ENCODE measurements at regions not wholly inside any gene's neighbourhood (a gene's known extent, or its start where the extent isn't known, plus 50 kb on each side); places are given as distances from the start of the nearest gene placed in this dataset.

DNA sequence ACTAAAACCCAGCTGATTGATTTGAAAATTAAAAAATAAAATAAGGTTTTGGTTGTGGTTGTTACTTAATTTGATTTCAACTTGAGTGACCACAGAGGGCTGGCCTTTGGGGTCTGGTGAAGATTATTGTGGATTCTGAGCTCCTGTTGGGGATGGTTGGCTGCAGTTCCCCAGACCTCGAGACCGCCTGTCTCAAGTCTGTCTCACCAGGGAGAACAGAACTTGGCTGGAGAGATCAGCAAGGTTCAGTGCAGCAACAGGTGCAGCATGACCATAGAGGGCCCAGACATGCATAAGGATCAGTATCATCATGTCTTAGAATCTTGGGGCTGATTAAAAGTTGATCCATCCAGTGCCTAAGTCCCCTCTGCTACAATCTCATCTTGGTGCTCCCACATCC, 491.9 kb downstream of the BCOR start:
- H3K9me3 ChIP-seq (ENCODE audit: control insufficient read depth, insufficient read depth, low read depth, low read length): no peaks in the 10 kb centered on the region
- ChIA-PET POLR2A (interaction anchor here (0.6 kb wide), 1 partner anchor 403 kb away, joined by 7 read pairs; no protein-coding TSS in a partner anchor), CTCF (interaction anchor here (0.6 to 0.8 kb wide), 2 partner anchors 9 to 130 kb away, joined by 3 to 5 read pairs; no protein-coding TSS in a partner anchor)
- TF ChIP-seq ZNF341 (tag by site-specific recombination; IDR thresholded peaks at IDR 0.05; ENCODE audit: low read depth): no peak
- TF ChIP-seq ZNF24 (tag by site-specific recombination; IDR thresholded peaks at IDR 0.05): no peak
- TF ChIP-seq HOXA7 (CRISPR knock-in tag; IDR thresholded peaks at IDR 0.05; ENCODE audit: borderline replicate concordance): no peak
- no peak for TF ChIP-seq SP2 (tag by site-specific recombination; IDR thresholded peaks at IDR 0.05)
- TF ChIP-seq ZNF514 (tag by site-specific recombination; IDR thresholded peaks at IDR 0.05): no peak
- no peak for TF ChIP-seq TRIM28 (IDR thresholded peaks at IDR 0.05; ENCODE audit: borderline replicate concordance, low read length)
- TF ChIP-seq ZNF133 (tag by site-specific recombination; IDR thresholded peaks at IDR 0.05): no peak
- TF ChIP-seq ZNF155 (tag by site-specific recombination; IDR thresholded peaks at IDR 0.05): no peak
- TF ChIP-seq MZF1 (tag by site-specific recombination; IDR thresholded peaks at IDR 0.05; ENCODE audit: borderline replicate concordance): no peak
- TF ChIP-seq, protein P1, sequence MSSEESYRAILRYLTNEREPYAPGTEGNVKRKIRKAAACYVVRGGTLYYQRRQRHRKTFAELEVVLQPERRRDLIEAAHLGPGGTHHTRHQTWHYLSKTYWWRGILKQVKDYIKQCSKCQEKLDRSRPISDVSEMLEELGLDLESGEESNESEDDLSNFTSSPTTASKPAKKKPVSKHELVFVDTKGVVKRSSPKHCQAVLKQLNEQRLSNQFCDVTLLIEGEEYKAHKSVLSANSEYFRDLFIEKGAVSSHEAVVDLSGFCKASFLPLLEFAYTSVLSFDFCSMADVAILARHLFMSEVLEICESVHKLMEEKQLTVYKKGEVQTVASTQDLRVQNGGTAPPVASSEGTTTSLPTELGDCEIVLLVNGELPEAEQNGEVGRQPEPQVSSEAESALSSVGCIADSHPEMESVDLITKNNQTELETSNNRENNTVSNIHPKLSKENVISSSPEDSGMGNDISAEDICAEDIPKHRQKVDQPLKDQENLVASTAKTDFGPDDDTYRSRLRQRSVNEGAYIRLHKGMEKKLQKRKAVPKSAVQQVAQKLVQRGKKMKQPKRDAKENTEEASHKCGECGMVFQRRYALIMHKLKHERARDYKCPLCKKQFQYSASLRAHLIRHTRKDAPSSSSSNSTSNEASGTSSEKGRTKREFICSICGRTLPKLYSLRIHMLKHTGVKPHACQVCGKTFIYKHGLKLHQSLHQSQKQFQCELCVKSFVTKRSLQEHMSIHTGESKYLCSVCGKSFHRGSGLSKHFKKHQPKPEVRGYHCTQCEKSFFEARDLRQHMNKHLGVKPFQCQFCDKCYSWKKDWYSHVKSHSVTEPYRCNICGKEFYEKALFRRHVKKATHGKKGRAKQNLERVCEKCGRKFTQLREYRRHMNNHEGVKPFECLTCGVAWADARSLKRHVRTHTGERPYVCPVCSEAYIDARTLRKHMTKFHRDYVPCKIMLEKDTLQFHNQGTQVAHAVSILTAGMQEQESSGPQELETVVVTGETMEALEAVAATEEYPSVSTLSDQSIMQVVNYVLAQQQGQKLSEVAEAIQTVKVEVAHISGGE (tag by site-specific recombination; conservative IDR thresholded peaks at IDR 0.05; ENCODE audit: low read depth): no peak
- no peak for TF ChIP-seq ZNF555 (tag by site-specific recombination; conservative IDR thresholded peaks at IDR 0.05)
- TF ChIP-seq ZNF138 (tag by site-specific recombination; IDR thresholded peaks at IDR 0.05; ENCODE audit: borderline replicate concordance): no peak
- TF ChIP-seq ZNF416 (tag by site-specific recombination; IDR thresholded peaks at IDR 0.05): no peak
- TF ChIP-seq, protein P2, sequence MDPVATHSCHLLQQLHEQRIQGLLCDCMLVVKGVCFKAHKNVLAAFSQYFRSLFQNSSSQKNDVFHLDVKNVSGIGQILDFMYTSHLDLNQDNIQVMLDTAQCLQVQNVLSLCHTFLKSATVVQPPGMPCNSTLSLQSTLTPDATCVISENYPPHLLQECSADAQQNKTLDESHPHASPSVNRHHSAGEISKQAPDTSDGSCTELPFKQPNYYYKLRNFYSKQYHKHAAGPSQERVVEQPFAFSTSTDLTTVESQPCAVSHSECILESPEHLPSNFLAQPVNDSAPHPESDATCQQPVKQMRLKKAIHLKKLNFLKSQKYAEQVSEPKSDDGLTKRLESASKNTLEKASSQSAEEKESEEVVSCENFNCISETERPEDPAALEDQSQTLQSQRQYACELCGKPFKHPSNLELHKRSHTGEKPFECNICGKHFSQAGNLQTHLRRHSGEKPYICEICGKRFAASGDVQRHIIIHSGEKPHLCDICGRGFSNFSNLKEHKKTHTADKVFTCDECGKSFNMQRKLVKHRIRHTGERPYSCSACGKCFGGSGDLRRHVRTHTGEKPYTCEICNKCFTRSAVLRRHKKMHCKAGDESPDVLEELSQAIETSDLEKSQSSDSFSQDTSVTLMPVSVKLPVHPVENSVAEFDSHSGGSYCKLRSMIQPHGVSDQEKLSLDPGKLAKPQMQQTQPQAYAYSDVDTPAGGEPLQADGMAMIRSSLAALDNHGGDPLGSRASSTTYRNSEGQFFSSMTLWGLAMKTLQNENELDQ (tag by site-specific recombination; IDR thresholded peaks at IDR 0.05; ENCODE audit: low read depth): no peak
- TF ChIP-seq ZNF629 (tag by site-specific recombination; IDR thresholded peaks at IDR 0.05): no peak
- TF ChIP-seq, protein P3, sequence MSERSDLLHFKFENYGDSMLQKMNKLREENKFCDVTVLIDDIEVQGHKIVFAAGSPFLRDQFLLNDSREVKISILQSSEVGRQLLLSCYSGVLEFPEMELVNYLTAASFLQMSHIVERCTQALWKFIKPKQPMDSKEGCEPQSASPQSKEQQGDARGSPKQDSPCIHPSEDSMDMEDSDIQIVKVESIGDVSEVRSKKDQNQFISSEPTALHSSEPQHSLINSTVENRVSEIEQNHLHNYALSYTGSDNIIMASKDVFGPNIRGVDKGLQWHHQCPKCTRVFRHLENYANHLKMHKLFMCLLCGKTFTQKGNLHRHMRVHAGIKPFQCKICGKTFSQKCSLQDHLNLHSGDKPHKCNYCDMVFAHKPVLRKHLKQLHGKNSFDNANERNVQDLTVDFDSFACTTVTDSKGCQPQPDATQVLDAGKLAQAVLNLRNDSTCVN (tag by site-specific recombination; optimal IDR thresholded peaks at IDR 0.05): no peak
- TF ChIP-seq, protein P4, sequence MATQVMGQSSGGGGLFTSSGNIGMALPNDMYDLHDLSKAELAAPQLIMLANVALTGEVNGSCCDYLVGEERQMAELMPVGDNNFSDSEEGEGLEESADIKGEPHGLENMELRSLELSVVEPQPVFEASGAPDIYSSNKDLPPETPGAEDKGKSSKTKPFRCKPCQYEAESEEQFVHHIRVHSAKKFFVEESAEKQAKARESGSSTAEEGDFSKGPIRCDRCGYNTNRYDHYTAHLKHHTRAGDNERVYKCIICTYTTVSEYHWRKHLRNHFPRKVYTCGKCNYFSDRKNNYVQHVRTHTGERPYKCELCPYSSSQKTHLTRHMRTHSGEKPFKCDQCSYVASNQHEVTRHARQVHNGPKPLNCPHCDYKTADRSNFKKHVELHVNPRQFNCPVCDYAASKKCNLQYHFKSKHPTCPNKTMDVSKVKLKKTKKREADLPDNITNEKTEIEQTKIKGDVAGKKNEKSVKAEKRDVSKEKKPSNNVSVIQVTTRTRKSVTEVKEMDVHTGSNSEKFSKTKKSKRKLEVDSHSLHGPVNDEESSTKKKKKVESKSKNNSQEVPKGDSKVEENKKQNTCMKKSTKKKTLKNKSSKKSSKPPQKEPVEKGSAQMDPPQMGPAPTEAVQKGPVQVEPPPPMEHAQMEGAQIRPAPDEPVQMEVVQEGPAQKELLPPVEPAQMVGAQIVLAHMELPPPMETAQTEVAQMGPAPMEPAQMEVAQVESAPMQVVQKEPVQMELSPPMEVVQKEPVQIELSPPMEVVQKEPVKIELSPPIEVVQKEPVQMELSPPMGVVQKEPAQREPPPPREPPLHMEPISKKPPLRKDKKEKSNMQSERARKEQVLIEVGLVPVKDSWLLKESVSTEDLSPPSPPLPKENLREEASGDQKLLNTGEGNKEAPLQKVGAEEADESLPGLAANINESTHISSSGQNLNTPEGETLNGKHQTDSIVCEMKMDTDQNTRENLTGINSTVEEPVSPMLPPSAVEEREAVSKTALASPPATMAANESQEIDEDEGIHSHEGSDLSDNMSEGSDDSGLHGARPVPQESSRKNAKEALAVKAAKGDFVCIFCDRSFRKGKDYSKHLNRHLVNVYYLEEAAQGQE (tag by site-specific recombination; IDR thresholded peaks at IDR 0.05): no peak
- TF ChIP-seq, protein P5, sequence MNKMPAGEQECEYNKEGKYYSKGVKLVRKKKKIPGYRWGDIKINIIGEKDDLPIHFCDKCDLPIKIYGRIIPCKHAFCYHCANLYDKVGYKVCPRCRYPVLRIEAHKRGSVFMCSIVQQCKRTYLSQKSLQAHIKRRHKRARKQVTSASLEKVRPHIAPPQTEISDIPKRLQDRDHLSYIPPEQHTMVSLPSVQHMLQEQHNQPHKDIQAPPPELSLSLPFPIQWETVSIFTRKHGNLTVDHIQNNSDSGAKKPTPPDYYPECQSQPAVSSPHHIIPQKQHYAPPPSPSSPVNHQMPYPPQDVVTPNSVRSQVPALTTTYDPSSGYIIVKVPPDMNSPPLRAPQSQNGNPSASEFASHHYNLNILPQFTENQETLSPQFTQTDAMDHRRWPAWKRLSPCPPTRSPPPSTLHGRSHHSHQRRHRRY (tag by site-specific recombination; IDR thresholded peaks at IDR 0.05): no peak
- no peaks in the 10 kb centered on the region for H3K36me3 ChIP-seq (ENCODE audit: control insufficient read depth in 2 of 2, insufficient read depth in 1 of 2, low read length in 2 of 2)
- H3K27ac ChIP-seq (ENCODE audit: extremely low read depth, low read depth, low read length): no peak overlapping the region
- no peaks in the 10 kb centered on the region for H3K4me1 ChIP-seq (ENCODE audit: control insufficient read depth, insufficient read depth, low read length)
- H3K4me3 ChIP-seq (ENCODE audit: low read depth, low read length): no peak overlapping the region

Data from HEK293 (cell line).